GM23338 (cell line): ENCODE measurements at regions not wholly inside any gene's neighbourhood (a gene's known extent, or its start where the extent isn't known, plus 50 kb on each side); places are given as distances from the start of the nearest gene placed in this dataset.

Experiments
- ATAC-seq: fragments of 200-7000 bp; cut with Tn5 transposase; 3 replicates; pipeline ENCODE4 v1.9.1; 2020
- DNase-seq: peaks from one replicate; pipeline ENCODE4 v3.0.0-alpha.2; 2015; ENCODE audit warnings: low spot score
- H2AFZ ChIP-seq: fragments of 200-600 bp; sonication (generic); 2 replicates; pipeline ENCODE4 v1.8.0; 2016; ENCODE audit warnings: antibody characterized with exemption, mild to moderate bottlenecking, moderate library complexity
- H3F3A ChIP-seq: fragments of 200-600 bp; sonication (generic); replicated peaks from 2 replicates; pipeline ENCODE4 v1.8.0; 2017; ENCODE audit warnings: antibody characterized with exemption, mixed run types, low read depth
- H3K27ac ChIP-seq: fragments of 200-600 bp; sonication (generic); 2 replicates; pipeline ENCODE4 v1.6.1; 2016; ENCODE audit warnings: low read depth
- H3K27me3 ChIP-seq: fragments of 200-600 bp; sonication (generic); 2 replicates; pipeline ENCODE4 v1.8.0; 2016; ENCODE audit warnings: mild to moderate bottlenecking, mixed run types, moderate library complexity; ENCODE audit not compliant: insufficient read depth
- H3K36me3 ChIP-seq: fragments of 200-600 bp; sonication (generic); 2 replicates; pipeline ENCODE4 v1.8.0; 2016; ENCODE audit warnings: mild to moderate bottlenecking; ENCODE audit not compliant: insufficient read depth
- H3K4me1 ChIP-seq: fragments of 200-600 bp; sonication (generic); 2 replicates; pipeline ENCODE4 v1.8.0; 2016; ENCODE audit warnings: mild to moderate bottlenecking, moderate library complexity; ENCODE audit not compliant: insufficient read depth
- H3K4me2 ChIP-seq: fragments of 200-600 bp; sonication (generic); 2 replicates; pipeline ENCODE4 v1.7.1; 2017; ENCODE audit warnings: mixed run types
- H3K4me3 ChIP-seq: fragments of 200-600 bp; sonication (generic); 2 replicates; pipeline ENCODE4 v1.6.1; 2016; ENCODE audit warnings: mixed run types
- H3K79me2 ChIP-seq: fragments of 200-600 bp; sonication (generic); replicated peaks from 2 replicates; pipeline ENCODE4 v1.8.0; 2017; ENCODE audit warnings: mild to moderate bottlenecking; ENCODE audit not compliant: insufficient read depth
- H3K9me2 ChIP-seq: fragments of 200-600 bp; sonication (generic); 2 replicates; pipeline ENCODE4 v1.8.0; 2017; ENCODE audit not compliant: insufficient read depth
- H4K20me1 ChIP-seq: fragments of 200-600 bp; sonication (generic); replicated peaks from 2 replicates; pipeline ENCODE4 v1.8.0; 2017; ENCODE audit warnings: mild to moderate bottlenecking; ENCODE audit not compliant: insufficient read depth
- H3K27ac Mint-ChIP-seq: 2 replicates; pipeline ENCODE4 v1.8.0; 2020; ENCODE audit warnings: inconsistent platforms, mild to moderate bottlenecking, moderate library complexity, mixed read lengths
- H3K27me3 Mint-ChIP-seq: 3 replicates; pipeline ENCODE4 v1.8.0; 2022; ENCODE audit warnings: low read depth, mild to moderate bottlenecking, moderate library complexity, mixed read lengths, inconsistent platforms; ENCODE audit not compliant: insufficient read depth, poor library complexity
- H3K36me3 Mint-ChIP-seq: 3 replicates; pipeline ENCODE4 v1.8.0; 2021; ENCODE audit warnings: low read depth, mild to moderate bottlenecking, inconsistent platforms, moderate library complexity, mixed read lengths
- H3K4me1 Mint-ChIP-seq: 3 replicates; pipeline ENCODE4 v1.8.0; 2020; ENCODE audit warnings: mild to moderate bottlenecking, inconsistent platforms, mixed read lengths
- H3K4me3 Mint-ChIP-seq: 3 replicates; pipeline ENCODE4 v1.8.0; 2021; ENCODE audit warnings: moderate library complexity, mild to moderate bottlenecking, inconsistent platforms, mixed read lengths
- H3K9me3 Mint-ChIP-seq: 3 replicates; pipeline ENCODE4 v1.8.0; 2020; ENCODE audit warnings: moderate library complexity, mild to moderate bottlenecking, inconsistent platforms, mixed read lengths
- CREB1 ChIP-seq: fragments of 250-450 bp; sonication (Bioruptor Pico); IDR thresholded peaks from 2 replicates; pipeline ENCODE4 v1.5.0; 2020; ENCODE audit warnings: low read depth, mild to moderate bottlenecking, moderate library complexity
- EZH2 ChIP-seq: fragments of 200-600 bp; sonication (generic); IDR thresholded peaks from one replicate; pipeline ENCODE4 v1.8.0; 2017; ENCODE audit warnings: antibody characterized with exemption, mild to moderate bottlenecking, low read depth; ENCODE audit not compliant: unreplicated experiment
- EZH2phosphoT487 ChIP-seq: fragments of 200-600 bp; sonication (generic); IDR thresholded peaks from one replicate; pipeline ENCODE4 v1.8.1; 2018; ENCODE audit warnings: antibody characterized with exemption; ENCODE audit not compliant: unreplicated experiment
- JUNB ChIP-seq: IDR thresholded peaks from one replicate; pipeline ENCODE4 v1.6.1; 2016; ENCODE audit warnings: antibody characterized with exemption; ENCODE audit not compliant: unreplicated experiment
- NANOG ChIP-seq: IDR thresholded peaks from 2 replicates; pipeline ENCODE4 v1.6.1; 2016; ENCODE audit warnings: antibody characterized with exemption, borderline replicate concordance
- POLR2AphosphoS5 ChIP-seq: IDR thresholded peaks from 2 replicates; pipeline ENCODE4 v1.6.1; 2016; ENCODE audit warnings: antibody characterized with exemption, low read depth
- STAT1 ChIP-seq: IDR thresholded peaks from one replicate; pipeline ENCODE4 v1.6.1; 2016; ENCODE audit warnings: antibody characterized with exemption; ENCODE audit not compliant: unreplicated experiment
- ZNF114 ChIP-seq: fragments of 250-450 bp; sonication (Bioruptor Pico); IDR thresholded peaks from 2 replicates; pipeline ENCODE4 v1.5.0; 2020; ENCODE audit warnings: mild to moderate bottlenecking, moderate library complexity
- ZNF331 ChIP-seq: fragments of 250-450 bp; sonication (Bioruptor Pico); IDR thresholded peaks from 2 replicates; pipeline ENCODE4 v1.5.0; 2020; ENCODE audit warnings: low read depth, mild to moderate bottlenecking, moderate library complexity
- TF ChIP-seq, protein P1 (sequence below): fragments of 250-450 bp; sonication (Bioruptor Pico); IDR thresholded peaks from 2 replicates; pipeline ENCODE4 v1.5.0; 2020; ENCODE audit warnings: mild to moderate bottlenecking, moderate library complexity
- TF ChIP-seq, protein P2 (sequence below): IDR thresholded peaks from one replicate; pipeline ENCODE4 v1.6.1; 2018; ENCODE audit warnings: antibody characterized with exemption; ENCODE audit not compliant: unreplicated experiment
- TF ChIP-seq, protein P3 (sequence below), 2 experiments: fragments of 200-600 bp in 1 of 2; sonication (generic) in 1 of 2; conservative IDR thresholded peaks; 2 replicates each; pipeline versions ENCODE4 v1.5.1 to v1.6.1; 2016 to 2017; ENCODE audit warnings: antibody characterized with exemption in 2 of 2, low read depth in 2 of 2, mild to moderate bottlenecking in 2 of 2, moderate library complexity in 1 of 2
- TF ChIP-seq, protein P4 (sequence below): IDR thresholded peaks from 2 replicates; pipeline ENCODE4 v1.6.1; 2016; ENCODE audit warnings: antibody characterized with exemption

DNA sequence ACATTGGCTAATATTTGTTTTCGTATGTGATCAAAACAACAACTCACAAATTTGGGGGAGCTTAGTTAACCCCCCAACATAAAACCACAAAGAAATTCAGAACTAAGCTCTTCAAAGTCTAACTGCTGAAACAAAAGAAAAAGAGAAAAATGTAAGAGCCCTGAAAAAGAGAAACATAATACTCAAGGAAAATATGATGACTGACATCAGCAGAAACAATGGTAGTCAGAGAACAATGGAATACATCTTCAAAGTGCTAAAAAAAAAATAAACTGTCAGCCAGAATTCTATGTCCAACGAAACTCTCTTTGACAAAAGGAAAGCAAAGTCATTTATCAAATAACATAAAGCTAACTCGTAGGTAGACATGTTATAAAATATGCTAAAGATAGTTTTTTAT is 566.3 kb upstream of the GRAMD2B start:
- Mint-ChIP-seq H3K27ac (no peak overlapping the region), H3K36me3 (peaks cover 7% of the 10 kb centered on the region; the same call in 1 of the 3 replicates)
- ATAC-seq = no peak

More for the DNA sequence above, 566.3 kb upstream of the GRAMD2B start:
- Histone ChIP-seq H3K4me3 (no peak overlapping the region), H3K9me2 (no peaks in the 10 kb centered on the region), H4K20me1 (no peaks in the 10 kb centered on the region), H3K27me3 (no peaks in the 10 kb centered on the region), H3K4me1 (no peaks in the 10 kb centered on the region), H2AFZ (no peak overlapping the region), H3F3A (no peaks in the 10 kb centered on the region), H3K36me3 (no peaks in the 10 kb centered on the region; the same call in 1 of the 2 replicates), H3K4me2 (no peak overlapping the region), H3K27ac (no peak overlapping the region), H3K79me2 (no peaks in the 10 kb centered on the region)
- TF ChIP-seq, protein P1, sequence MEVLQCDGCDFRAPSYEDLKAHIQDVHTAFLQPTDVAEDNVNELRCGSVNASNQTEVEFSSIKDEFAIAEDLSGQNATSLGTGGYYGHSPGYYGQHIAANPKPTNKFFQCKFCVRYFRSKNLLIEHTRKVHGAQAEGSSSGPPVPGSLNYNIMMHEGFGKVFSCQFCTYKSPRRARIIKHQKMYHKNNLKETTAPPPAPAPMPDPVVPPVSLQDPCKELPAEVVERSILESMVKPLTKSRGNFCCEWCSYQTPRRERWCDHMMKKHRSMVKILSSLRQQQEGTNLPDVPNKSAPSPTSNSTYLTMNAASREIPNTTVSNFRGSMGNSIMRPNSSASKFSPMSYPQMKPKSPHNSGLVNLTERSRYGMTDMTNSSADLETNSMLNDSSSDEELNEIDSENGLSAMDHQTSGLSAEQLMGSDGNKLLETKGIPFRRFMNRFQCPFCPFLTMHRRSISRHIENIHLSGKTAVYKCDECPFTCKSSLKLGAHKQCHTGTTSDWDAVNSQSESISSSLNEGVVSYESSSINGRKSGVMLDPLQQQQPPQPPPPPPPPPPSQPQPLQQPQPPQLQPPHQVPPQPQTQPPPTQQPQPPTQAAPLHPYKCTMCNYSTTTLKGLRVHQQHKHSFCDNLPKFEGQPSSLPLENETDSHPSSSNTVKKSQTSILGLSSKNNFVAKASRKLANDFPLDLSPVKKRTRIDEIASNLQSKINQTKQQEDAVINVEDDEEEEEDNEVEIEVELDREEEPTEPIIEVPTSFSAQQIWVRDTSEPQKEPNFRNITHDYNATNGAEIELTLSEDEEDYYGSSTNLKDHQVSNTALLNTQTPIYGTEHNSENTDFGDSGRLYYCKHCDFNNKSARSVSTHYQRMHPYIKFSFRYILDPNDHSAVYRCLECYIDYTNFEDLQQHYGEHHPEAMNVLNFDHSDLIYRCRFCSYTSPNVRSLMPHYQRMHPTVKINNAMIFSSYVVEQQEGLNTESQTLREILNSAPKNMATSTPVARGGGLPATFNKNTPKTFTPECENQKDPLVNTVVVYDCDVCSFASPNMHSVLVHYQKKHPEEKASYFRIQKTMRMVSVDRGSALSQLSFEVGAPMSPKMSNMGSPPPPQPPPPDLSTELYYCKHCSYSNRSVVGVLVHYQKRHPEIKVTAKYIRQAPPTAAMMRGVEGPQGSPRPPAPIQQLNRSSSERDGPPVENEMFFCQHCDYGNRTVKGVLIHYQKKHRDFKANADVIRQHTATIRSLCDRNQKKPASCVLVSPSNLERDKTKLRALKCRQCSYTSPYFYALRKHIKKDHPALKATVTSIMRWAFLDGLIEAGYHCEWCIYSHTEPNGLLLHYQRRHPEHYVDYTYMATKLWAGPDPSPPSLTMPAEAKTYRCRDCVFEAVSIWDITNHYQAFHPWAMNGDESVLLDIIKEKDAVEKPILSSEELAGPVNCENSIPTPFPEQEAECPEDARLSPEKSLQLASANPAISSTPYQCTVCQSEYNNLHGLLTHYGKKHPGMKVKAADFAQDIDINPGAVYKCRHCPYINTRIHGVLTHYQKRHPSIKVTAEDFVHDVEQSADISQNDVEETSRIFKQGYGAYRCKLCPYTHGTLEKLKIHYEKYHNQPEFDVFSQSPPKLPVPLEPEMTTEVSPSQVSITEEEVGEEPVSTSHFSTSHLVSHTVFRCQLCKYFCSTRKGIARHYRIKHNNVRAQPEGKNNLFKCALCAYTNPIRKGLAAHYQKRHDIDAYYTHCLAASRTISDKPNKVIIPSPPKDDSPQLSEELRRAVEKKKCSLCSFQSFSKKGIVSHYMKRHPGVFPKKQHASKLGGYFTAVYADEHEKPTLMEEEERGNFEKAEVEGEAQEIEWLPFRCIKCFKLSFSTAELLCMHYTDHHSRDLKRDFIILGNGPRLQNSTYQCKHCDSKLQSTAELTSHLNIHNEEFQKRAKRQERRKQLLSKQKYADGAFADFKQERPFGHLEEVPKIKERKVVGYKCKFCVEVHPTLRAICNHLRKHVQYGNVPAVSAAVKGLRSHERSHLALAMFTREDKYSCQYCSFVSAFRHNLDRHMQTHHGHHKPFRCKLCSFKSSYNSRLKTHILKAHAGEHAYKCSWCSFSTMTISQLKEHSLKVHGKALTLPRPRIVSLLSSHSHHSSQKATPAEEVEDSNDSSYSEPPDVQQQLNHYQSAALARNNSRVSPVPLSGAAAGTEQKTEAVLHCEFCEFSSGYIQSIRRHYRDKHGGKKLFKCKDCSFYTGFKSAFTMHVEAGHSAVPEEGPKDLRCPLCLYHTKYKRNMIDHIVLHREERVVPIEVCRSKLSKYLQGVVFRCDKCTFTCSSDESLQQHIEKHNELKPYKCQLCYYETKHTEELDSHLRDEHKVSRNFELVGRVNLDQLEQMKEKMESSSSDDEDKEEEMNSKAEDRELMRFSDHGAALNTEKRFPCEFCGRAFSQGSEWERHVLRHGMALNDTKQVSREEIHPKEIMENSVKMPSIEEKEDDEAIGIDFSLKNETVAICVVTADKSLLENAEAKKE (CRISPR knock-in tag) = no peak
- TF ChIP-seq ZNF114 (no peak), EZH2phosphoT487 (no peak), NANOG (no peak), EZH2 (no peak), JUNB (no peak), POLR2AphosphoS5 (no peak), CREB1 (CRISPR knock-in tag) (no peak), ZNF331 (no peak), STAT1 (no peak)
- TF ChIP-seq, protein P2, sequence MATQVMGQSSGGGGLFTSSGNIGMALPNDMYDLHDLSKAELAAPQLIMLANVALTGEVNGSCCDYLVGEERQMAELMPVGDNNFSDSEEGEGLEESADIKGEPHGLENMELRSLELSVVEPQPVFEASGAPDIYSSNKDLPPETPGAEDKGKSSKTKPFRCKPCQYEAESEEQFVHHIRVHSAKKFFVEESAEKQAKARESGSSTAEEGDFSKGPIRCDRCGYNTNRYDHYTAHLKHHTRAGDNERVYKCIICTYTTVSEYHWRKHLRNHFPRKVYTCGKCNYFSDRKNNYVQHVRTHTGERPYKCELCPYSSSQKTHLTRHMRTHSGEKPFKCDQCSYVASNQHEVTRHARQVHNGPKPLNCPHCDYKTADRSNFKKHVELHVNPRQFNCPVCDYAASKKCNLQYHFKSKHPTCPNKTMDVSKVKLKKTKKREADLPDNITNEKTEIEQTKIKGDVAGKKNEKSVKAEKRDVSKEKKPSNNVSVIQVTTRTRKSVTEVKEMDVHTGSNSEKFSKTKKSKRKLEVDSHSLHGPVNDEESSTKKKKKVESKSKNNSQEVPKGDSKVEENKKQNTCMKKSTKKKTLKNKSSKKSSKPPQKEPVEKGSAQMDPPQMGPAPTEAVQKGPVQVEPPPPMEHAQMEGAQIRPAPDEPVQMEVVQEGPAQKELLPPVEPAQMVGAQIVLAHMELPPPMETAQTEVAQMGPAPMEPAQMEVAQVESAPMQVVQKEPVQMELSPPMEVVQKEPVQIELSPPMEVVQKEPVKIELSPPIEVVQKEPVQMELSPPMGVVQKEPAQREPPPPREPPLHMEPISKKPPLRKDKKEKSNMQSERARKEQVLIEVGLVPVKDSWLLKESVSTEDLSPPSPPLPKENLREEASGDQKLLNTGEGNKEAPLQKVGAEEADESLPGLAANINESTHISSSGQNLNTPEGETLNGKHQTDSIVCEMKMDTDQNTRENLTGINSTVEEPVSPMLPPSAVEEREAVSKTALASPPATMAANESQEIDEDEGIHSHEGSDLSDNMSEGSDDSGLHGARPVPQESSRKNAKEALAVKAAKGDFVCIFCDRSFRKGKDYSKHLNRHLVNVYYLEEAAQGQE = no peak
- TF ChIP-seq, protein P3, sequence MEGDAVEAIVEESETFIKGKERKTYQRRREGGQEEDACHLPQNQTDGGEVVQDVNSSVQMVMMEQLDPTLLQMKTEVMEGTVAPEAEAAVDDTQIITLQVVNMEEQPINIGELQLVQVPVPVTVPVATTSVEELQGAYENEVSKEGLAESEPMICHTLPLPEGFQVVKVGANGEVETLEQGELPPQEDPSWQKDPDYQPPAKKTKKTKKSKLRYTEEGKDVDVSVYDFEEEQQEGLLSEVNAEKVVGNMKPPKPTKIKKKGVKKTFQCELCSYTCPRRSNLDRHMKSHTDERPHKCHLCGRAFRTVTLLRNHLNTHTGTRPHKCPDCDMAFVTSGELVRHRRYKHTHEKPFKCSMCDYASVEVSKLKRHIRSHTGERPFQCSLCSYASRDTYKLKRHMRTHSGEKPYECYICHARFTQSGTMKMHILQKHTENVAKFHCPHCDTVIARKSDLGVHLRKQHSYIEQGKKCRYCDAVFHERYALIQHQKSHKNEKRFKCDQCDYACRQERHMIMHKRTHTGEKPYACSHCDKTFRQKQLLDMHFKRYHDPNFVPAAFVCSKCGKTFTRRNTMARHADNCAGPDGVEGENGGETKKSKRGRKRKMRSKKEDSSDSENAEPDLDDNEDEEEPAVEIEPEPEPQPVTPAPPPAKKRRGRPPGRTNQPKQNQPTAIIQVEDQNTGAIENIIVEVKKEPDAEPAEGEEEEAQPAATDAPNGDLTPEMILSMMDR (conservative IDR thresholded peaks at IDR 0.05; ENCODE audit: low read depth in 2 of 2) = no peak
- TF ChIP-seq, protein P4, sequence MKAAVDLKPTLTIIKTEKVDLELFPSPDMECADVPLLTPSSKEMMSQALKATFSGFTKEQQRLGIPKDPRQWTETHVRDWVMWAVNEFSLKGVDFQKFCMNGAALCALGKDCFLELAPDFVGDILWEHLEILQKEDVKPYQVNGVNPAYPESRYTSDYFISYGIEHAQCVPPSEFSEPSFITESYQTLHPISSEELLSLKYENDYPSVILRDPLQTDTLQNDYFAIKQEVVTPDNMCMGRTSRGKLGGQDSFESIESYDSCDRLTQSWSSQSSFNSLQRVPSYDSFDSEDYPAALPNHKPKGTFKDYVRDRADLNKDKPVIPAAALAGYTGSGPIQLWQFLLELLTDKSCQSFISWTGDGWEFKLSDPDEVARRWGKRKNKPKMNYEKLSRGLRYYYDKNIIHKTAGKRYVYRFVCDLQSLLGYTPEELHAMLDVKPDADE = no peak
- Mint-ChIP-seq H3K27me3 (peaks cover 1% of the 10 kb centered on the region), H3K4me1 (no peaks in the 10 kb centered on the region), H3K4me3 (no peak overlapping the region), H3K9me3 (peaks cover 22% of the 10 kb centered on the region; the same call in 2 of the 3 replicates)
- no peak for DNase-seq
